Tibial nerve (tissue), 4 donors: ENCODE measurements at regions not wholly inside any gene's neighbourhood (a gene's known extent, or its start where the extent isn't known, plus 50 kb on each side); places are given as distances from the start of the nearest gene placed in this dataset.

Source experiments
- CTCF ChIP-seq, 5 experiments: fragments of 200-600 bp in 3 of 5; fragments of 450-650 bp in 2 of 5; sonication (generic) in 3 of 5; IDR thresholded peaks; one replicate each; pipeline ENCODE4 v1.5.1; 2016 to 2019; ENCODE audit warnings: antibody characterized with exemption in 5 of 5, mild to moderate bottlenecking in 3 of 5, moderate library complexity in 2 of 5
- EP300 ChIP-seq, 2 donors: sonication (generic); formaldehyde crosslinking; IDR thresholded peaks; one replicate each; pipeline ENCODE4 v1.6.1; 2017; ENCODE audit warnings: antibody characterized with exemption in 2 of 2, mild to moderate bottlenecking in 1 of 2
- POLR2A ChIP-seq, 2 donors: fragments of 450-650 bp; IDR thresholded peaks; one replicate each; pipeline ENCODE4 v1.6.1; 2017; ENCODE audit warnings: antibody characterized with exemption in 2 of 2, mild to moderate bottlenecking in 2 of 2, moderate library complexity in 2 of 2

GRCh38 chr20:24763386-24764026 is 185.6 kb upstream of the CST7 start:
- no peak for TF ChIP-seq EP300 (IDR thresholded peaks at IDR 0.05)
- no peak for TF ChIP-seq CTCF (IDR thresholded peaks at IDR 0.05)
- no peak for TF ChIP-seq POLR2A (IDR thresholded peaks at IDR 0.05)
